GM18519 (cell line): ENCODE measurements at regions not wholly inside any gene's neighbourhood (a gene's known extent, or its start where the extent isn't known, plus 50 kb on each side); places are given as distances from the start of the nearest gene placed in this dataset.

Experiments used
- ATAC-seq: cut with Tn5 transposase; IDR thresholded peaks from one replicate; pipeline ENCODE4 v1.9.1; 2021; ENCODE audit warnings: mild to moderate bottlenecking, moderate library complexity; ENCODE audit not compliant: unreplicated experiment, low FRiP score

DNA sequence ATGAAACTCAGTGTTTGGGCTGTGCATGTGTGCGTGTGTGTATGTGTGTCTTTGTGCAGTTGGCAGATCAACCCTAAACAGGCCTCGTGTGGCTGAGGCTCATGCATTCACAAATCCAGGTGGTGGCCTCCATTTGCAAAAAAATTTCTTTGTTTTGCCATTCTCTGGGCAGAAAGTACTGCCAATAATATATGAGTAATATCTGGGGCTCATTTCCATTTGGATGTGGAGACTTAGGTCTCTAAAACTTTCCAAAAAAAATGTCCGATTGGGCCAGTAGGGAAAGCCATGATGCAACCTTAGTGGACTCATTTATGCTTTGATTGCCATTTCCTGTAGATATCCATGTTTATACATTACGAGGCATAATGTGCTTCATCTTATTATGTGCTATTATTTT, 77.9 kb upstream of the RPS23 start:
- ATAC-seq = no peak

DNA sequence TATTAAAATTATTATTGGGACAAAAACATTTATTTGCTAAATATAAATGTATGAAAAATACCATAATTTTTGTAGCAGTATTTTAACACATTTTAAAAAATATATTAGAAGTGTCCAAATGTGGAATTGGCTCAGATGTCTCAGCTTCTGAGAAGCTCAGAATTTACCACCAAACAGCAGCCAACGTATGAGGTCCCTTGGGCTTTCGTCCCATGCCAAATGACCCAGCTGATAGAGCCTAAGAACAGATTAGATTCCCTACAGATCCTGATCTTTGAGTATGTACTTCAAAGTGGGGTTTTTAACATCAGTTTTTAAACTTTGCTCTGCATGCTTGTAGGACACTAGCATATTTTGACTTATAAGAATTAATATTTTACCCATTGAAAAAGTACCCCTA, 77.3 kb upstream of the RPS23 start:
- no peak for ATAC-seq

DNA sequence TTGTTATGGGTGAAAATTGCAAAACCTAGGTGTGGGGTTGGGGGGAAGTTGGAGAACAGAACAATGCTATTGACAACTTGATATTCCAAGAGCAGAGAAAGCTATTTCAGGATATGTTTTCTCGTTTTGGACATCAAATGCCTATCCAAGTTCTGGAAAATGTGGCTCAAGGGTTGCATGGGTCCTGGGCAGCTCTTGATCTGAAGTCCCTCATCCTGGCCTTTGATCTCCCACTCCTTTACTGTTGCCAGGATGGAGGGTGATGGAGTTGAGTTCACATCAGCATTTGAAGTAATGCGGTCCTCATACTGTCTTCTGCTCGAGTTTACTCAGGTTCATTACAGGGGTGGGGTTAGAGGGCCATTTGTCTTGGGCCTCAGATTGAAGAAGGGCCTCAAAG, 76.9 kb upstream of the RPS23 start:
- ATAC-seq = no peak

DNA sequence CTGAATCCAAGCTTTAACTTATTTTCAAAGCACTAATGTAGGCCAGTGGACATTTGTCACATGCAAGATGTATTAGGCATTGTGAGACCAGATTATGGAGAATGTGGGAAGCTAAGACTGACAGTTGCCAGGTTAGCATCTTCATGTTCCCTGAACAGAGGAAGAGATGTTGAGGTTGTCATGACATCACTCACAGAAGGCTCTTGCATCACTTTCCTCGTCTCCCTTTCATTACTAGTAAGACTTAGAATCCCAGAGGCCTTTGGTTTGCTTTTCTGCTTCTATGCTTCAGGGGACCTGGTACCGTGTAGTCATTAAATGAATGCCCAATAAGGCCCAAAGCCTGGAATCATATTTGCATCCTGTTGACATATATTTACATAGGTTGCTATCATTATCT, 76.4 kb upstream of the RPS23 start:
- no peak for ATAC-seq

DNA sequence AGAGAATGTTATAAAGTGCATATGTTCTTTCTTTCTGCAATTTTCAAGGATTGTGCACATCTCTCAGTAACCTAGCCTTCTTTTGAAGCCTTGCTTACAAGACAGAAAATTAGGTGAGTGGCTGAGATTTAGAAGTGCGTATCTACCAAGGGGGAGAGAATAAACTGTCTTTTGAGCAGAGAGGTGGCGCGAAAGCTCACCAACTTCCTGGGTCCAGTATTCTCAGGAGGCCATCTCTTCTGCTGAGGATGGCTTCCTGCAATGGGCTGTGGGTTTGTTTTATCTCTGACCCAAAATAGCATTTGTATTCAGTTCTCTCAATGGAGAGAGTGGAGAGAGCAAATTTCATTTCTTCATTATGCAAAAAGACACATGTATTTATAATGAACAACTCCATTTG, 75.4 kb upstream of the RPS23 start:
- ATAC-seq = no peak

DNA sequence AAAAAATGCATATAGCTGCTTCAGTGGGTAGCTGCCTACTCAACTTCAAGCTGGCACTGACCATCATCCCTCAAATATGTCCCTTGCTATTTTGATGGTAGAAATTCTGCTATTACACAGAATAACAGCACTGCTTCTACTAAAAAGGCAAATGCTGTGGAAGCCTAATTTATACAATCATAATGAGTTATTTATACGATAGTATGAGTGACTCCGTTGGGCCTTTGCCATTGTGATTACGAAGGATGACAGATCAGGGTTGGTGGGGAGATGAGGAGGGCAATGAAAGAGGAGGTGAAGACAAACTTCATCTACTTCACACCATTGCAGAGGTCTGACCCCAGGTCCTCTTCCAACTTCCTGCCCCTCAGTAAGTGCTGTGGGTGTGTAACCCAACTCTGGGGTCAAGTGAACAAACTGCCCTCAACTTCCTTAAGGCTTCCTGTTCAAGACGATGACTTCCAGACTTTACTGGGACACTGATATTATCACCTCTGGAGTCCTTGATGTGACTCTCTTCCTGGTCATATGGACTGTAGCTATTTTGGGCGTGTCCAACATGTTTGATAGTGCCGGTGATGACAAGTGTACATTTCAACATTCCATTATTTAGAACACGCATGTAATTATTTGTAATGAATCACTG, 74.1 kb upstream of the RPS23 start:
- ATAC-seq = no peak

DNA sequence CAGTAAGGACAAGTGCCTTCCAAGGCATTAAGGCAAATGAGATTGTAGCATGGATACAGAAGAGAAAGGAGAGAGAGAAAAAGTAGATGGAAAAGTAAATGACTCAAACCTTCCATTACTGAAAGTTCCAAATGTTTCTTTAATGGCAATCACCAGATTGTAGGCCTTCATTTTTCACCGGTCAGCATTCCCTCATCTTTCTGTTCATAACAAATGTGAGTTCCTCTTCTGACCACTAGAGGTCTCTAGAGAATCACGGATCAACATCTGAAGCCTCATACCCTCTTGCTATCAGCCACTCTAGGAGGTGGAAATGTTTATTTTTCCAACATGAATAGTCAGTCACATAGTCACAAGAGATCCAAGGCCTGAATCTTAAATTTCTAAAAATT, 73.6 kb upstream of the RPS23 start:
- ATAC-seq = peak; percentile 74

DNA sequence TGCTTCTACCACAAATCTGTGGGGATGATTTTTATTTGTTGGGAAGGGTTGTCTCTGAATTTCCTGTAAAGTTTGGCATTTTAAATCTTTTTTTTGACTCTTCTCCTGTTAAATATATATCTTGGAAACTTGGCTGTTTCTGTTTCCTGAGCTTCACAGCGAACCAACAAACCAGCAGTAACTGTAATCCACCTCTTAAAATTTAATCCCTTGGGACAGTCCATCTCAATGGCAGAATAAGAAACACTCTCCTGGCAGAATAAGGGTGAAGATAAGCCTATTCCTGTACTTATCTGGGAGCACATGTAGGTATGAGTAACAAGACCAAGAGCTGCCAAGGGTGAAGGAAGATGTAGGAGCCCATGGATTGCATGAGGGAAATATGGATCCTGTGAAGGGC, 73.1 kb upstream of the RPS23 start:
- ATAC-seq = no peak

DNA sequence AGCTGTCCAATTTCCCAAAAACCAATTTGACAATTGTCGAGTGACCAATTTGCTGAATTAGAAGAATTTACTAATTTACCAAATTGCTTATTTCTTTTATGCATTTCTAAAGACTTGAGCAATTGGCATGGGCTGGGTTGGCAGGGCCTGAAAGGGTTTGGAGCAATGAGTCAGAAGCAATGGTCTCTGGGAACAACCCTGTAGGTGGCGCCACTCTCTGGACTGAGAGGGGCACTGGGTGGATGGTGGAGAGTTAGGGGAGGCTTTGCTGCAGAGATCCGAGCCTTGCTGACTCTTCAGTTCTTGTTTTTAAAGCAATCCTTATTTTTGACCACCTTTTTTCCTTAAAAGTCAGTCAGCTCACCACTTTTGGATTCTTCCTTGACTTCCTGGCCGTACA, 71.5 kb upstream of the RPS23 start:
- ATAC-seq = no peak

DNA sequence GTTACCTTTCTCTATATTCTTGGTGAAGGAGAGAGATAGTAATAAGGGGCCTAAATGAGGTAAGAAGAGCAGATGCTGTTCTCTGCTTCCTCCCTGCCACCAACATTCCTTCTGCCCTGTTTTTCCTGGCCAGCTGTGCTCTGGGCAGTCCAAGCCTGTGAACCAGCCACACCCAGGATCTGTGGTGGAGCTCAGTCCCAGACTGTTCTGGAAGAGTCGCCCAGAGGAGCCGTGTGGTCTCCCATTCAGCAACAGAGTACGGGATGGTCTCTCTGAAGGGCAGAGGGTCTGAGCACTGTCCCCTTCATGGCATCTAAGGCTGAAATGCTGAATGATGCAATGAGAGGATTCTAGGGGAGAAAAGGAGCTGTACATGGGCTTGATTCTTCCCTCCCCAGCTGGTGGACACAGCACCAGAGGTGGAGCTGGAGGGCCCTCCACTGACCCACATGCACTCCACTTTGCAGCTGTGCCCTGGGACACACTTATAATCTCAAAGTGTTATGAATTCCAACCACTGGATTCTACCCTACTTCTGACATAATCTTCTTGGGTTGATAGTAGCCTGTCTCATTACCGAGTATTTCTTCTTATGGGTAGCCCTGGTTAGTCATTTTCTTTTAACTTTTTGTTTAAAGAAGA, 70.8 kb upstream of the RPS23 start:
- no peak for ATAC-seq

DNA sequence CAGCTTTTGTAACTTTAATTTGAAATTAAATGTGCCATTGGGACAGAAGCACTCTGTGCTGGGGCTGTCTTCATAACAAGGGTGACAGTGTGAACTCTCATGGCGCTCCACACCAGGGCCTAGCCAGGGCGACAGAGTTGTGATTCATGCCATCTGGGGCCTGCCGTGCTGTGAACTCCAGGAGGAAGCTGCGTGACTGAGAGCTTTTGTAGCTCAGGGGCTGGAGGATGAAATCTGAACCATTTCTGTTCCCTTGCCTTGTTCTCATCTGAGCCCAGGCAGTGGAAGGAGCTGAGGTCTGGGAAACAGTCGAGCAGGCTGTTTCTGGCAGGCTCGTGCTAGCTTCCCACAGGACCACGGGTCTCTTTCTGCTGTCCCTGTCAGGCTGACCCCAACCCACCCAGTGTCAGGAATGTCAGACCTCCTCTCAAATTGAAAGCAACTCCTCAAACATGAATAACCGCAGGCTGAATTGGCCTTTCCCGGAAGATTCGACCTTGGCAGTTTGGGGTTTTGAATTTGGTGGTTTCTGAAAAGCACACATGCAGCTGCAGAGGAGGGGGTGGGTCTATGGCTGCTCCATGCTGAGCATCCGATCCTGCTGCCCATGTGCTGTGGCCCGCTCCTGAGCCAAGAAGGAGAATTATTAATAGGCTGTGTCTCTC, 69.2 kb upstream of the RPS23 start:
- no peak for ATAC-seq

DNA sequence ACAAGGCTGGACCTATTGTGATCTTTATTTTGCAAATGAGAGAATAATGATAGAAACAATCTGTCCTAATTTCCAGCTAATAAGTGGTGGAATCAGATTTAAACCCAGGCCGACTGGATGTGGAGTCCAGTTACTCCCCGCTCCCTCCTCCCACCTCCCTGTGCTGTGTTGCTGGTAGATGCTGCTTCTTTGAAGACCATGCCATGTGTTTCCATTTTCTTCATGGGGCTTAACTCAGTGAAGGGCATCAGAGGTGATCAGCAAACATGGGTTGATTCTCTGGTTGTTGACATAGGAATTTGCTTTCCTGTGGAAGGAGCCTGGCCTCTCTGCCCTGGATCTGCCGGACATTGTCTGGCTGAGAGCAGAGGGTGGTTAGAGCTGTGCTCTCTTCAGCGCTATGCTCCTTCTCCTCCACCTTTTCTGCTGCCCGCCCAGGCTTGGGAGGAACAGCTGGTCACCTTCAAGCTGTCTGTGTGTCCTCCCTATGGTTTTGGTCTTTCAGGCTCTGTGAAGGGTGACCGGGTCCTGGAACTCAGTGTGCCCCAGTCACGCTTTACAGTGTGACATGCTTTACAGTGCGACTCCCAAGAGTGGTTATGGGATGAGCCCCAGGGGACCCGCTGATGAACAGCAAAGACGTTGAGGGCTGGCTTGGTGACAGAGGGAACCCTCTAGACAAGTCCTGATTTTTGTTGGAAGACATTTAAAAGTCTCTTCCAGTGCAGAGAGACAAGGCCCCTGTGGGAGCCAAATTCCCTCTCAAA, 68.4 kb upstream of the RPS23 start:
- no peak for ATAC-seq

DNA sequence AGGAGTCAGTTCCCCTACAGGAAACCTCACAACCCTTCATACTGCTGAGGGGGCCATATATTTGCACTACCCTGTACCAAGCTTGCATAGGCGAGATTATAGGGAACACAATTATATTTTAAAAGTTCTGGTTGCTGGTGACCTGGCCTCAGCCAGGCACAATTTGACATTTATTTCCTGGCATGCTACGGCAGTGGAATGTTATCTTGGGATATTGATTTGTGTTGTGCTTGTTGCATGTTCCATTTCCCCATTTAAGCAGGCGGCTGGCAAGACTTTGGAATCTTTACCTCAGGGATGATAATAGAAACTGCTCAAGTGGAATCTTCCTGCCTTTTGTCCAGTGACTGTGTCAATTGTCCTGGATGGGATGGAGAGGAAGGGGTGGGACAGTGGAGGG, 67.0 kb upstream of the RPS23 start:
- no peak for ATAC-seq

DNA sequence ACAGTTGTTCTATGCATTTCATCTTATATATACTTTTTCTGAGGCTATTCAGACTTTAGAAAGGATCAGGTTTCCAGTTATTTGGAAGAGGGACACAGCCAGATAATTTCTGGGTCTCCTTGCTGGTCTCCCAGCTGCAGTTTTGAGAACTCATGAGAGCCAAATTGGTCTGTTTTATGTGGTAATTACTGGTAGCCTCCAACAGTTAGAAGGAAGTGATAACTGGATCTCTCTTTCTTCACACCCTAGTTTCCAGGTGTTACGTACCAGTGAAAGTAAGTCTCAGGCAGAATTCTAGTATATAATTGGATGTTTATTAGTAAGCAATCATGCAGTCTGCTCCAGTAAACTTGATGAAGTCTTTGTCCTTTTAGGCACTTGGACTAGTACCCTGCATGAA, 63.2 kb upstream of the RPS23 start:
- no peak for ATAC-seq

DNA sequence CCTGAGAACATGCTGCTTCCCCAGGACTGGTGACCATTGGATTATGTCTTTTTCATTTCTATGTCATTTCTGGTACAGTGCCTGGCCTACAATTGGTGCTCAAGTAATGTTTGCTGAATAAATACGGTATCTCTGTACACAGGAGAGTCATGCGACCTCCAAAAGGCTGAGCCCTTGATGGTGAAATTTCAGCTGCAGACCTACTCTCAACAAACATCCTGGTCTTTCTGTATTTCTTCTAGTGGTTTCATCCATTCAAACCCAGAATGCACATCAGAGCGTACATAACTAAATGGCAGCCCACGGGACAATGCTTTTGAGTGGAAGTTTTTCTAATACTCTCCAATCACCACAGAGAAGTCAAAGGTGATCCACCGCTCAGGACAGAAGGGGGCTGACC, 62.6 kb upstream of the RPS23 start:
- no peak for ATAC-seq

DNA sequence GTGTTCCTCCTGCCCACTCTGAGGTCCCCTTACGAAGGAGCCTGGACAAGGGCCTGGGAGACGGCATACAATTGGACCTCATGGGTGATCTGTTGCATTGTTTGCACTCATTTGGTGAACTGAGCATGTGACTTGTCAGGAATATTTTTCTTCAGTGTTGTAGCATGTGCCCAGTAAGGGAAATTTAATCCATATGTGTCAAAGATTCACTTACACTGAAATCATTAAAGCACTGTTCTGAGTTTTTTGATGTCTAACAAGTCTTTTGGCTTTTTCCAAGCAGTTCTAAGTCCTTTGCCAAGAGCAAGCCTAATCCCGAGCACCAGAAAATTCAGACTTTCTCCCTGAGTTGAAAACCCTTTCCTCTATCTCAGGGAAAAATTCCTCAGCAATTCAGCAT, 61.6 kb upstream of the RPS23 start:
- no peak for ATAC-seq

DNA sequence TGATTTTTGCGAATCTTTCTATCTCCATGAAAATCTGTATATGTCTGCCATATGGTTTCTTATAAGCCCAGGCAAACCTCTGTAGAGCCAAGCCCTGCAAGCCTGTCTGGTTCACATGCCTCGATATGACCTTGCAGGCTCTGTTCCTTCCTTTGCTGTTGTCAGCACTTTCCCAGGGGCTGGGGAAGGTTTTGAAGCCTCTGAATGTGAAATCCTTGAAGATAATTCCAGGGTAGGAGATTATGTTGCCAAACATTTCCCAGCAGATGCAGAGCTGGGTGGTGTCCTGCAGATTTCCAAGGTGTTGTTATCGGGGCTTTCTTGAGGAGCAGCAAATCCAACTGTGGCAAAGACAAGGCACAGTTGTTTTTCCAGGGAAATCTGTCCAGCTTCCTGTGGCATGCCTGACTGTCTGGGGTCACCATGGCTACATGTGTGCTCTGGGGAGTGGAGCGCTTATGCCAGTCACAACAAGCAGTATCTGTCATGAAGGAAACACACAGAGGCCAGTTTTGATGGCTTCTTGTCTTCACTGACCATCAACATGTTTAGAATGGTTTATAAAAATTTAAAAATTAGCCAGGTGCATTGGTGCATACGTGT, 60.7 kb upstream of the RPS23 start:
- ATAC-seq = no peak

DNA sequence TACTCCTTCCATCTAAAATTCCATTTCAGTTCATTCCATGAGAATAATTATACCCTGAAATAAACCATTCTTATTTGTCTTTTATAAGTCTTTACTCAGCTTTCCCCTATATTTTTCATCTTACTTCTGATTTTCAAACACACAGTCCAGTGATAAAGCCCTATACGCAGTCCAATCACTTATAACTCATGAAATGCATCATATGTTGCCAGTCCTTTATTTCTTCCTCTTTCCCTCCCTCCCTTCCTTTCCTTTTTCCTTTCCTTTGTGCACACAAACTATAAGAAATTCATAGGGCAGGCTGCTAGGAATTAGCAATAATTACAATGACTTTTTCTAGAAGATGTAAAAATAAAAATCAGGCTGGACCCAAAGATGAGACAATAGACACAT, 58.8 kb upstream of the RPS23 start:
- no peak for ATAC-seq

DNA sequence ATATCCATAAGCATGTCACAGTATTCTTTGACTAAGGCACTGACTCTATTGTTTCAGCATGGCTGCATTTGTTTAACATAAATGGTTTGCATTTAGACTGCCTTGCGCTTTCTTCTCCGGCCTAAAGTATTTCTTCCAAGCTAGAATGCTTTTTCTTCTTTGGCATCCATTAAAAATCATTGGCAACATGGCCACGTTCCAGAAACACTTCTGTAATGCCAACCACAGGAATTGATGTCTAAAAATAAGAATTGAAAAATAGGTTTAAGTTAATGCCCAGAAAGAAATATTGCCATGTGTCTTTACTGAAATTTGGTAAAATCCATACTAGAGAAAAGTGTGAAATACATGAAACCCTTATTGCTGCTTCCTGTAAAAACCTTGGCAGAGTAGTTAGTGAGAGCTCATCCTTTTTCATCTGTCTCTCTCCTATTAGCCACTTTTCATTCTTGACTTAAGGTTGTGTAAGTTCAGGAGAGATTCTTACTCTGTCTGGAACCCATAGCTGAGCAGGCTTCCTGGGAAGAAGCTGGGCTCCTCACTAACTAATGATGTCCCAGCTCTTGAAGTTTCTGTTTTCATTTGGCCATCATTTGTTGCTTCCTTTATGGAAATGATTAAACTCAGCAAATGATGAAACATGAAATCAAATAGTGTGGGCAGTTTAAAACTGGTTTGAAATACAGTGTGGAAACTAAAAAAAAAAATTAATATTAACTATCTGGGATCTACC, 58.2 kb upstream of the RPS23 start:
- ATAC-seq = no peak

DNA sequence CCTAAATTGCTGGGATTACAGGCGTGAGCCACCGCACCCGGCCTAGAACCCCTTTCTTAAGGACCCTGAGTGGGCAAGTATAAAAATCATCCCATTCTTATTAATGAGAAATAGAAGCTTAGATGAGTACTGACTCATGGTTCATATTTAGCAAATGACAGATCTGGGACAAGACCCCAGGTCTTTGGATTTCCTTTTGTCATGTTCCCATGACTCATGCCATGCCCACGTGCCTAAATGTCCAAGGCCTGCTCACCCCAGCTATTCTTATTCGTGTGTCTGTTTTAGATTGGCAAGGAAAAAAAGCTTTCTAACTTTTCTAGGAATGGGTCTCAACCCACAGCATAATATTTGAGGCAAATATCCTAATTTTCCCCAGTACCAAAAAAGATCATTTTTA, 57.7 kb upstream of the RPS23 start:
- ATAC-seq = no peak
